CD14-positive monocyte (primary cell): ENCODE measurements at regions not wholly inside any gene's neighbourhood (a gene's known extent, or its start where the extent isn't known, plus 50 kb on each side); places are given as distances from the start of the nearest gene placed in this dataset.

Experiments used
- DNase-seq, 3 donors: peaks; one replicate each; pipeline ENCODE4 v3.0.0-alpha.2; 2011 to 2022
- H2AFZ ChIP-seq: 2 replicates; pipeline ENCODE4 v1.6.0; 2012; ENCODE audit warnings: mild to moderate bottlenecking, low read depth, low read length, inconsistent platforms; ENCODE audit not compliant: insufficient read depth, poor library complexity, severe bottlenecking
- H3K27ac ChIP-seq, 2 donors: 1 replicate in 1 of 2; 2 replicates in 1 of 2; pipeline ENCODE4 v1.5.1; 2012 to 2013; ENCODE audit warnings: low read length in 2 of 2, control low read depth in 1 of 2, inconsistent platforms in 1 of 2, low read depth in 1 of 2, mild to moderate bottlenecking in 1 of 2
- H3K27me3 ChIP-seq, 2 donors: one replicate each; pipeline versions ENCODE4 v1.6.0 to v1.6.1; 2011 to 2013; ENCODE audit warnings: low read length in 2 of 2; ENCODE audit not compliant: control insufficient read depth in 2 of 2, insufficient read depth in 2 of 2
- H3K36me3 ChIP-seq, 2 donors: replicated peaks in 1 of 2; 1 replicate in 1 of 2; 2 replicates in 1 of 2; pipeline versions ENCODE4 v1.5.1 to v1.6.1; 2012 to 2013; ENCODE audit warnings: low read length in 2 of 2, control low read depth in 1 of 2, inconsistent platforms in 1 of 2, mild to moderate bottlenecking in 1 of 2; ENCODE audit not compliant: insufficient read depth in 2 of 2, control insufficient read depth in 1 of 2
- H3K4me1 ChIP-seq, 2 donors: 1 replicate in 1 of 2; 2 replicates in 1 of 2; pipeline versions ENCODE4 v1.5.1 to v1.6.1; 2012 to 2013; ENCODE audit warnings: low read length in 2 of 2, control low read depth in 1 of 2, inconsistent platforms in 1 of 2, mild to moderate bottlenecking in 1 of 2, moderate library complexity in 1 of 2; ENCODE audit not compliant: insufficient read depth in 2 of 2, control insufficient read depth in 1 of 2
- H3K4me2 ChIP-seq: replicated peaks from 2 replicates; pipeline ENCODE3; 2012; ENCODE audit warnings: low read length, moderate library complexity, mild to moderate bottlenecking; ENCODE audit not compliant: poor library complexity, severe bottlenecking; ENCODE audit errors: extremely low read depth
- H3K4me3 ChIP-seq, 3 experiments: fragments of 200-600 bp in 1 of 3; sonication (generic) in 1 of 3; replicated peaks in 1 of 3; 1 replicate in 2 of 3; 2 replicates in 1 of 3; pipeline ENCODE4 v1.5.1; 2011 to 2013; ENCODE audit warnings: low read length in 3 of 3, mild to moderate bottlenecking in 3 of 3, control low read depth in 2 of 3, low read depth in 2 of 3, inconsistent platforms in 1 of 3, moderate library complexity in 1 of 3
- H3K79me2 ChIP-seq: 2 replicates; pipeline ENCODE4 v1.6.0; 2012; ENCODE audit warnings: mild to moderate bottlenecking, control low read depth, inconsistent platforms, low read length, moderate library complexity; ENCODE audit not compliant: insufficient read depth
- H3K9ac ChIP-seq: 2 replicates; pipeline ENCODE4 v1.6.0; 2017; ENCODE audit warnings: low read length, mild to moderate bottlenecking; ENCODE audit not compliant: insufficient read depth, poor library complexity, severe bottlenecking
- H3K9me3 ChIP-seq, 2 donors: replicated peaks in 1 of 2; 1 replicate in 1 of 2; 2 replicates in 1 of 2; pipeline versions ENCODE4 v1.5.1 to v1.6.1; 2012 to 2013; ENCODE audit warnings: low read length in 2 of 2, control low read depth in 1 of 2; ENCODE audit not compliant: control insufficient read depth in 1 of 2, insufficient read depth in 1 of 2
- H4K20me1 ChIP-seq: 2 replicates; pipeline ENCODE4 v1.6.0; 2012; ENCODE audit warnings: mild to moderate bottlenecking, low read length, control low read depth, moderate library complexity; ENCODE audit not compliant: insufficient read depth
- H3K27ac Mint-ChIP-seq, 7 donors: one replicate each; pipeline ENCODE4 v1.8.0; 2020; ENCODE audit warnings: mild to moderate bottlenecking in 7 of 7, mixed read lengths in 7 of 7, moderate library complexity in 6 of 7, inconsistent platforms in 2 of 7
- H3K27me3 Mint-ChIP-seq, 3 donors: one replicate each; pipeline ENCODE4 v1.8.0; 2021 to 2022; ENCODE audit warnings: low read depth in 3 of 3, mild to moderate bottlenecking in 3 of 3, mixed read lengths in 3 of 3, moderate library complexity in 3 of 3, inconsistent platforms in 1 of 3
- H3K36me3 Mint-ChIP-seq, 2 donors: one replicate each; pipeline ENCODE4 v1.8.0; 2020; ENCODE audit warnings: mixed read lengths in 2 of 2, inconsistent platforms in 1 of 2, mild to moderate bottlenecking in 1 of 2
- H3K4me1 Mint-ChIP-seq: one replicate; pipeline ENCODE4 v1.8.0; 2020; ENCODE audit warnings: mild to moderate bottlenecking, mixed read lengths
- H3K4me3 Mint-ChIP-seq, 2 donors: one replicate each; pipeline ENCODE4 v1.8.0; 2020; ENCODE audit warnings: mild to moderate bottlenecking in 2 of 2, mixed read lengths in 2 of 2, moderate library complexity in 1 of 2
- H3K9me3 Mint-ChIP-seq, 7 donors: one replicate each; pipeline ENCODE4 v1.8.0; 2020 to 2022; ENCODE audit warnings: mixed read lengths in 7 of 7, mild to moderate bottlenecking in 6 of 7, moderate library complexity in 6 of 7, inconsistent platforms in 2 of 7
- WGBS: methylation state at CpG from one replicate; pipeline ENCODE4 v1.1.5; 2013; ENCODE audit warnings: missing lambda C conversion rate; ENCODE audit not compliant: insufficient coverage; 5-methylcytosine and 5-hydroxymethylcytosine counted together
- intact Hi-C, 2 donors: fragments of 100-400 bp; cut with micrococcal nuclease; formaldehyde crosslinking; loops; one replicate each; pipeline versions ENCODE4 v1.15.0 to v1.15.1; 2023
- TF ChIP-seq, protein P1 (sequence below): fragments of 200-600 bp; IDR thresholded peaks from one replicate; pipeline ENCODE4 v1.8.0; 2022; ENCODE audit warnings: antibody characterized with exemption, mild to moderate bottlenecking

DNA sequence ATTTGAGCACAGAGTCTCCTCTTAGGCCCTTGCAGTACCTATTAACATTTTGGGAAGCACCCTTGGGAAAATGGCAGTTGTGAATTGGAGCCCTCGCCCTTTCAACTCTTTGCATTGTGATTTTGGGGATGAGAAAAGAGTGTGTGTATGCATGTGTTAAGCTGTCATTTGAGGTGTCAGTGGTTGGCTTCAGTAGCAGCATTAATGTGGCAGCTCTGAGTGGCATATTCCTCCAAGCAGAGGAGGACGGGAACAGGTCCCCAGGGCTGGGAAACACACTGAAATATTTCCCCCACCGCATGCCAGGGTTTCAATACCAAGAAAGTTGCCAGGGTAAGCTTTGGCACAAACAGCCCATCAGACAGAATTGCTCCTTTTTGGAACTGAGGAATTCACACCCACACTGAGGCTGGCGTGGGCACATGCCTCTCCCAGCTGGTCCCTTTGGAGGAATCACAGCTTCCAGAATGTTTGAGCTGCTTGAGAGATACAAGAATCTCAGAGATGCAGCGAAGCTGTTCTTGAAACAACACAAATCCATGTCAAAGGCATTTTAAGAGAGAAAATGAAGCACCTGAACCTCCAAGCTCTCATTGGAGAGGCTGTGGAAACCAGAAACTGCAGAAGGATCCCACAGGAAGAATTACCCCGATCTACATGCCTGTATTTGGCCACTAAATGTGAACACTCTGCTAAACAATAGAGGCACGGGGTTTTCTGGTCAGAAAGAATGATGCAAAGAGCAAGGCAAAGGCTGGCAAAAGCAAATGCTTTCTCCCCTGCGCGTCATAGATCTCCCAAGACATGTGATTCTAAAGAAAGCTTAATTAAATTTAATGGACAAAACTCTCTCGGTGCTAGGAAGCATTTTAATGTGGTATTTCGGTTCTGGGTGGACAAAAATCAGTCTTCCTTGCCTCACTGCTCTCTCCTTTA, 67.2 kb upstream of the RCN1 start:
- DNase-seq, result no peak
- Mint-ChIP-seq H3K9me3 (peaks cover 0 to 3% (median 0%) of the 10 kb centered on the region in 7 donors), H3K27me3 (peaks cover 4 to 14% (median 6%) of the 10 kb centered on the region in 3 donors), H3K4me3 (no peak overlapping the region), H3K4me1 (no peaks in the 10 kb centered on the region), H3K27ac (no peak overlapping the region), H3K36me3 (no peaks in the 10 kb centered on the region)
- H2AFZ ChIP-seq, result no peak overlapping the region
- TF ChIP-seq, protein P1, sequence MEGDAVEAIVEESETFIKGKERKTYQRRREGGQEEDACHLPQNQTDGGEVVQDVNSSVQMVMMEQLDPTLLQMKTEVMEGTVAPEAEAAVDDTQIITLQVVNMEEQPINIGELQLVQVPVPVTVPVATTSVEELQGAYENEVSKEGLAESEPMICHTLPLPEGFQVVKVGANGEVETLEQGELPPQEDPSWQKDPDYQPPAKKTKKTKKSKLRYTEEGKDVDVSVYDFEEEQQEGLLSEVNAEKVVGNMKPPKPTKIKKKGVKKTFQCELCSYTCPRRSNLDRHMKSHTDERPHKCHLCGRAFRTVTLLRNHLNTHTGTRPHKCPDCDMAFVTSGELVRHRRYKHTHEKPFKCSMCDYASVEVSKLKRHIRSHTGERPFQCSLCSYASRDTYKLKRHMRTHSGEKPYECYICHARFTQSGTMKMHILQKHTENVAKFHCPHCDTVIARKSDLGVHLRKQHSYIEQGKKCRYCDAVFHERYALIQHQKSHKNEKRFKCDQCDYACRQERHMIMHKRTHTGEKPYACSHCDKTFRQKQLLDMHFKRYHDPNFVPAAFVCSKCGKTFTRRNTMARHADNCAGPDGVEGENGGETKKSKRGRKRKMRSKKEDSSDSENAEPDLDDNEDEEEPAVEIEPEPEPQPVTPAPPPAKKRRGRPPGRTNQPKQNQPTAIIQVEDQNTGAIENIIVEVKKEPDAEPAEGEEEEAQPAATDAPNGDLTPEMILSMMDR, result no peak
- H3K9me3 ChIP-seq, result no peaks in the 10 kb centered on the region
- H3K4me1 ChIP-seq, result no peaks in the 10 kb centered on the region
- H3K27me3 ChIP-seq, result no peaks in the 10 kb centered on the region
- intact Hi-C loops, result no loop called here
- no peak overlapping the region for H3K4me2 ChIP-seq
- H3K4me3 ChIP-seq, result no peak overlapping the region
- no peaks in the 10 kb centered on the region for H4K20me1 ChIP-seq
- no peaks in the 10 kb centered on the region for H3K79me2 ChIP-seq
- H3K9ac ChIP-seq, result no peak overlapping the region
- H3K27ac ChIP-seq, result no peak overlapping the region
- 92% methylated on average over 5 of the region's 11 CpGs for WGBS
- no peaks in the 10 kb centered on the region for H3K36me3 ChIP-seq

- intact Hi-C loops, result no loop called here
- 61% methylated on average over 2 of the region's 2 CpGs for WGBS
- no peaks in the 10 kb centered on the region for H3K36me3 ChIP-seq
- Mint-ChIP-seq H3K4me1 (no peaks in the 10 kb centered on the region), H3K27ac (no peak overlapping the region), H3K36me3 (no peaks in the 10 kb centered on the region), H3K4me3 (no peak overlapping the region), H3K27me3 (peaks cover 3 to 10% (median 8%) of the 10 kb centered on the region in 3 donors), H3K9me3 (no peaks in the 10 kb centered on the region)
- no peaks in the 10 kb centered on the region for H3K79me2 ChIP-seq
- H3K27me3 ChIP-seq, result peaks cover 0 to 3% of the 10 kb centered on the region in 2 donors
- no peak overlapping the region for H3K9ac ChIP-seq
- no peak overlapping the region for H3K4me3 ChIP-seq
- no peaks in the 10 kb centered on the region for H4K20me1 ChIP-seq
- H3K9me3 ChIP-seq, result no peaks in the 10 kb centered on the region
- no peak overlapping the region for H3K4me2 ChIP-seq
- no peak overlapping the region for H2AFZ ChIP-seq
- H3K27ac ChIP-seq, result no peak overlapping the region
- H3K4me1 ChIP-seq, result no peaks in the 10 kb centered on the region
- TF ChIP-seq, protein P1, result no peak
- no peak for DNase-seq
Measured at GRCh38 chr11:32018672-32019071, 72.2 kb upstream of the RCN1 start.
